Activated naive CD4-positive, alpha-beta T cell treated with anti-CD3 and anti-CD28 coated beads for 36 hours (primary cell): ENCODE measurements at regions not wholly inside any gene's neighbourhood (a gene's known extent, or its start where the extent isn't known, plus 50 kb on each side); places are given as distances from the start of the nearest gene placed in this dataset.

Source experiments
- CTCF ChIA-PET: fragments of 350-600 bp; sonication (Branson Sonifier 250); formaldehyde crosslinking; loops from one replicate; lab custom pipeline; 2021; ENCODE audit warnings: antibody characterized with exemption; lab: Charles Lee
- DNase-seq: peaks from one replicate; pipeline ENCODE4 v3.0.0-alpha.2; 2020
- H3K27ac Mint-ChIP-seq: one replicate; pipeline ENCODE4 v1.8.0; 2021; ENCODE audit warnings: mild to moderate bottlenecking, mixed read lengths
- H3K27me3 Mint-ChIP-seq: one replicate; pipeline ENCODE4 v1.8.0; 2021; ENCODE audit warnings: low read depth, mixed read lengths
- H3K36me3 Mint-ChIP-seq: one replicate; pipeline ENCODE4 v1.8.0; 2021; ENCODE audit warnings: low read depth, mixed read lengths
- H3K4me1 Mint-ChIP-seq: one replicate; pipeline ENCODE4 v1.8.0; 2021; ENCODE audit warnings: low read depth, mixed read lengths
- H3K4me3 Mint-ChIP-seq: one replicate; pipeline ENCODE4 v1.8.0; 2021; ENCODE audit warnings: mild to moderate bottlenecking, moderate library complexity, mixed read lengths
- H3K9me3 Mint-ChIP-seq: one replicate; pipeline ENCODE4 v1.8.0; 2021; ENCODE audit warnings: mixed read lengths
- intact Hi-C: fragments of 100-400 bp; cut with micrococcal nuclease; formaldehyde crosslinking; loops from one replicate; pipeline ENCODE4 v1.15.1; 2023

DNA sequence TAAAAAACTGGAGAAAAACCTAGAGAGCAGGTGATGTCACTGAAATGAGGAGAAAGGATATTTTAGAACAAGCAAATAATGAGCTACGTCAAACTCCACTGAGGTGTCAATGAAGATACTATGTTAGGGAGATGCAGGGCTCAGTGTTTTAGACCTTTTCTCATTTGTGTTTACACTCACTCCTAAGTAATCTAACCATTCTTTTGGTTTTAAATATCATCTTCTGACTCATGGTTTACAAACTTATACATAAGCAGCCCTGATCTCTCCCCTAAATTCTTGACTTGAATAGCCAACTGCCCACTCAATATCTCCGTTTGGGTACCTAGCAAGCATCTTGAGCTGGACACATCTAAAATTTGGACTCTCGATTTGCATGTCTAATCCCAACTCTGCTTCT, 272.4 kb downstream of the MEF2C start:
- no peak overlapping the region for H3K4me3 Mint-ChIP-seq
- peaks cover 7% of the 10 kb centered on the region for H3K27me3 Mint-ChIP-seq
- H3K27ac Mint-ChIP-seq = no peak overlapping the region
- CTCF ChIA-PET = no interaction called here
- H3K9me3 Mint-ChIP-seq = peaks cover 4% of the 10 kb centered on the region
- intact Hi-C loops = no loop called here
- no peaks in the 10 kb centered on the region for H3K4me1 Mint-ChIP-seq
- H3K36me3 Mint-ChIP-seq = no peaks in the 10 kb centered on the region
- no peak for DNase-seq

DNA sequence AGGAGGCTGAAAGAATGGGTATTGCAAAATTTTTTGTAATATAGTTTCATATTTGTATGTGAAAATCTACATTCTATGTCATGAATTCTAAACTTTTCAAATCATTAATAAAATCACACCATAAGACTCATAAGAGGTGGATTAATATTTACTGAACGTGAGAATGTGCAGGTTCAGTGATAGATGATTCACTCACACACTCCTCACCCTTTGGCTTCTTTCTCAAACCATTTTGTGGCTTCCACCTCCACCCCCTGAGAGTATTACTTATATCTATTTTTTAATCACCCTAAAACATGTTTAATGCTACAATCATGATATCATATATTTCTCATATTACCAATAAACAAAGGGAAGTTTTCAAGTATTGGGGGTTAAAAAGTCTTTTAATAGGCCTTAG, 275.5 kb downstream of the MEF2C start:
- CTCF ChIA-PET = no interaction called here
- intact Hi-C loops = no loop called here
- no peaks in the 10 kb centered on the region for H3K9me3 Mint-ChIP-seq

DNA sequence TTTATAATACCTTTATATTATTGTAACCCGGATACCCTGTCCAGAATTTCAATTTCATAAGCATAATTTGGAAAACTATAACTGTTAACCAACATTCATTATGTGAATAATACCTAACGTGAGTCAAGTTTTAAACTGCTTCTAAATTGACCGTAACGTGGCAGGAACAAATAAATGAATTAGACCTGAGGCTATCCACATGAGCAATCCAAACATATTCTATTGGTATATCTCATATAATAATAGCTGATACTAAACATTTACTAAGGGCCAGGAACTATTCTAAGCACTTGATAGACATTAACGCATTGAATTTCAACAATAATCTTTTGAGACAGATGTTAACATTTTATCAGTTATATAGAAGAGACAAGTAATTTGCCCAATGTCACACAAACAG, 276.4 kb downstream of the MEF2C start:
- H3K9me3 Mint-ChIP-seq = peaks cover 3% of the 10 kb centered on the region
- peaks cover 11% of the 10 kb centered on the region for H3K27me3 Mint-ChIP-seq
- no peak overlapping the region for H3K27ac Mint-ChIP-seq
- H3K4me3 Mint-ChIP-seq = no peak overlapping the region
- no peaks in the 10 kb centered on the region for H3K4me1 Mint-ChIP-seq
- no peaks in the 10 kb centered on the region for H3K36me3 Mint-ChIP-seq
- no peak for DNase-seq
- intact Hi-C loops = no loop called here
- CTCF ChIA-PET = no interaction called here

More for the DNA sequence above, 275.5 kb downstream of the MEF2C start:
- H3K27ac Mint-ChIP-seq = no peak overlapping the region
- no peaks in the 10 kb centered on the region for H3K36me3 Mint-ChIP-seq
- no peaks in the 10 kb centered on the region for H3K4me1 Mint-ChIP-seq
- no peak for DNase-seq
- H3K27me3 Mint-ChIP-seq = peaks cover 9% of the 10 kb centered on the region
- no peak overlapping the region for H3K4me3 Mint-ChIP-seq

DNA sequence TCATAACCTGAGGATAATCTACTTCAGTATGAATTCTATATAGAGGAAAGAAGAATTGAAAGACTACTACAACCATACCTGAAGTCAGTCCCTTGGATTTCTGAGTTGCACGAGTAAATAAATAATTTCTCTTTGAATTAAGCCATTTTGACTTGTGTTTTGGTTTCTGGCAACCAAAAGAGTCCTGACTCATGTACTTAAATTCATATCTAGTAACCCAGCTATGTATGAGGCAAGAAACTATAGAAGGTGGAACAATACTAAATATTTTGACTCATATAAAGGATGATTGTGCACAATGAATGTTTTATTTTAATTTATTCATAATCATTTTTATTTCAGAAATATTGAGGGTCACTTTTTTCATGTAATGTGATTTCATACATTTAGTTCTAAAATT, 276.8 kb downstream of the MEF2C start:
- H3K36me3 Mint-ChIP-seq = no peaks in the 10 kb centered on the region

GRCh38 chr5:88602584-88602983, 280.4 kb downstream of the MEF2C start:
- peak; percentile 23 for DNase-seq
- H3K9me3 Mint-ChIP-seq = peaks cover 3% of the 10 kb centered on the region
- H3K36me3 Mint-ChIP-seq = no peaks in the 10 kb centered on the region
- intact Hi-C loops = loop anchor here (5.0 kb wide), 1 partner anchor 460 kb away; no protein-coding TSS in a partner anchor
- CTCF ChIA-PET = interaction anchor here (0.7 to 1.0 kb wide), 2 partner anchors 207 to 821 kb away, joined by 4 read pairs; no protein-coding TSS in a partner anchor
- H3K27ac Mint-ChIP-seq = no peak overlapping the region
- H3K4me1 Mint-ChIP-seq = no peaks in the 10 kb centered on the region
- H3K4me3 Mint-ChIP-seq = no peak overlapping the region
- H3K27me3 Mint-ChIP-seq = peaks cover 10% of the 10 kb centered on the region

More for the DNA sequence above, 276.8 kb downstream of the MEF2C start:
- H3K4me1 Mint-ChIP-seq = no peaks in the 10 kb centered on the region
- no peak for DNase-seq
- peaks cover 3% of the 10 kb centered on the region for H3K9me3 Mint-ChIP-seq
- CTCF ChIA-PET = no interaction called here
- intact Hi-C loops = no loop called here
- no peak overlapping the region for H3K4me3 Mint-ChIP-seq
- no peak overlapping the region for H3K27ac Mint-ChIP-seq
- peaks cover 9% of the 10 kb centered on the region for H3K27me3 Mint-ChIP-seq

- H3K9me3 Mint-ChIP-seq = peaks cover 1% of the 10 kb centered on the region
- H3K4me3 Mint-ChIP-seq = no peak overlapping the region
- no peaks in the 10 kb centered on the region for H3K36me3 Mint-ChIP-seq
- intact Hi-C loops = no loop called here
- H3K4me1 Mint-ChIP-seq = no peaks in the 10 kb centered on the region
- H3K27ac Mint-ChIP-seq = no peak overlapping the region
- CTCF ChIA-PET = no interaction called here
- peaks cover 8% of the 10 kb centered on the region for H3K27me3 Mint-ChIP-seq
- DNase-seq = no peak
Observed at GRCh38 chr5:88594441-88594840, 288.5 kb downstream of the MEF2C start.

- CTCF ChIA-PET = no interaction called here
- Mint-ChIP-seq H3K9me3 (peaks cover 17% of the 10 kb centered on the region), H3K4me3 (no peak overlapping the region), H3K27ac (no peak overlapping the region), H3K36me3 (peaks cover 4% of the 10 kb centered on the region), H3K4me1 (no peaks in the 10 kb centered on the region), H3K27me3 (peaks cover 29% of the 10 kb centered on the region)
- DNase-seq = no peak
- intact Hi-C loops = no loop called here
Observed at GRCh38 chr5:88588609-88589008, 294.4 kb downstream of the MEF2C start.

DNA sequence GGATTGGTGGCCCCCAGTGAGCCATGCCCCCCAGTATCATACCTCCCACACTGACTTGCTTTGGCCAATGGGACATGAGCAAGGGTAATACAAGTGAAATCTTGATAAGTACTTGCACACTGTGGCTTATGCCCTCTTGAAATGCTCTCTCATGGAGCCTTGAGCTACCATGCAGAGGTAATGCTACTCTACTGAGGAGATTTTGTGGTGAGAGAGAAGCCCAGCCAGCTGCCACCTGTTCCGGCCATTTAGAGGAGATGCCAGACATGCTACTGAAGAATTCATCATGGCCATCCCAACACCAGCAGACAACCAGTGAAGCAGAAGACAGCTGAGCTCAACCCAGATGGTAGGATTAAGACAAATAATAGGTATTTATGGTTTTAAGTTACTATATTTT, 299.5 kb downstream of the MEF2C start:
- no peak overlapping the region for H3K4me3 Mint-ChIP-seq
- no peak overlapping the region for H3K27ac Mint-ChIP-seq
- H3K36me3 Mint-ChIP-seq = peaks cover 1% of the 10 kb centered on the region
- DNase-seq = no peak
- CTCF ChIA-PET = no interaction called here
- H3K9me3 Mint-ChIP-seq = peaks cover 8% of the 10 kb centered on the region
- H3K27me3 Mint-ChIP-seq = peaks cover 25% of the 10 kb centered on the region
- no peaks in the 10 kb centered on the region for H3K4me1 Mint-ChIP-seq
- intact Hi-C loops = no loop called here

DNA sequence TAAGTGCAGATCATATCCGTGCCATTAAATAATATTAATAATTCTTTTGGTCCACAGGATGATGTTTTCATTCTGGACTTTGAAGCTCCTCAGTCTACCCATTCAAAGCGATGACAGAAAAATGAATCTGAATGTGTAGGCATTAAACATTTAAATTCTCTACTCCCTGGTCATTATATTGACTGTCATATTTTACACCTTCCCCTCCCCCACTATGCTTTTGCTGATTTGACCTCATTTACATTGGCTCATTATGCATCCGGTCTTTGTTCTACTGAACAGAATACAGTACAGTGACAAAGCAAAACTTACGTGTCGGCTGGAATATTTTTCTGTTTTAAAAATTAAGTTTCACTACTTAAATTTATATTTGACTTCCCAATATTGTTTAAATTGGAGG, 289.7 kb upstream of the TMEM161B start:
- H3K36me3 Mint-ChIP-seq = no peaks in the 10 kb centered on the region
- peaks cover 4% of the 10 kb centered on the region for H3K4me1 Mint-ChIP-seq
- H3K27me3 Mint-ChIP-seq = peaks cover 20% of the 10 kb centered on the region
- CTCF ChIA-PET = no interaction called here
- intact Hi-C loops = no loop called here
- DNase-seq = no peak
- no peaks in the 10 kb centered on the region for H3K9me3 Mint-ChIP-seq
- no peak overlapping the region for H3K4me3 Mint-ChIP-seq
- H3K27ac Mint-ChIP-seq = no peak overlapping the region

- intact Hi-C loops = no loop called here
- H3K4me3 Mint-ChIP-seq = no peak overlapping the region
- H3K4me1 Mint-ChIP-seq = peaks cover 4% of the 10 kb centered on the region
- H3K9me3 Mint-ChIP-seq = no peaks in the 10 kb centered on the region
- no peaks in the 10 kb centered on the region for H3K36me3 Mint-ChIP-seq
- CTCF ChIA-PET = interaction anchor here (0.7 kb wide), 1 partner anchor 776 kb away, joined by 3 read pairs; no protein-coding TSS in a partner anchor
- H3K27ac Mint-ChIP-seq = no peak overlapping the region
- peaks cover 18% of the 10 kb centered on the region for H3K27me3 Mint-ChIP-seq
- DNase-seq = no peak
Observed at GRCh38 chr5:88557881-88558280, 289.2 kb upstream of the TMEM161B start.

GRCh38 chr5:88557131-88557530, 288.5 kb upstream of the TMEM161B start:
- intact Hi-C loops = no loop called here
- peaks cover 4% of the 10 kb centered on the region for H3K4me1 Mint-ChIP-seq
- H3K27ac Mint-ChIP-seq = no peak overlapping the region
- peaks cover 17% of the 10 kb centered on the region for H3K27me3 Mint-ChIP-seq
- H3K9me3 Mint-ChIP-seq = no peaks in the 10 kb centered on the region
- CTCF ChIA-PET = no interaction called here
- H3K4me3 Mint-ChIP-seq = no peak overlapping the region
- H3K36me3 Mint-ChIP-seq = no peaks in the 10 kb centered on the region
- no peak for DNase-seq

- Mint-ChIP-seq H3K27ac (no peak overlapping the region), H3K4me3 (no peak overlapping the region), H3K4me1 (peaks cover 4% of the 10 kb centered on the region), H3K9me3 (no peaks in the 10 kb centered on the region), H3K36me3 (no peaks in the 10 kb centered on the region), H3K27me3 (peaks cover 17% of the 10 kb centered on the region)
- intact Hi-C loops = no loop called here
- DNase-seq = no peak
- CTCF ChIA-PET = no interaction called here
Observed at GRCh38 chr5:88556406-88556805, 287.8 kb upstream of the TMEM161B start.

DNA sequence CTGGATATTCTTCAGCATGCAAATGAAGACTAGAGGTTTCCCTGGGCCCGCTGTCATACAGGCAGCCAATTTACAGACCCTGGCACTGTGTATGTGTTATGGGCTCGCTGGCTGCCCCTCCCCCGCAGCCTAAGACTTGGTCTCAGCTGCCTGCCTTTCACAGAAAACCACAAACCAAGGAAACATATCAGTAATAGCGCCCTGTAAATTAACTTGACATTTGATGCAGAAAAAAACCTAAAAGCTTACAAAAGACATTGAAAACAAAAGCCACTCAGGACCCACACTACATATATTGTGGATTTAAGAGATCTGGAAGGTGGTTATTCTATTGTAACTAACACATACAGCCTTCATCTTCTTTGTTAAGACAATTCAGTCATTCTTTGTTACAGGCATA, 287.0 kb upstream of the TMEM161B start:
- Mint-ChIP-seq H3K4me3 (no peak overlapping the region), H3K4me1 (peaks cover 4% of the 10 kb centered on the region), H3K9me3 (no peaks in the 10 kb centered on the region), H3K27me3 (peaks cover 16% of the 10 kb centered on the region), H3K36me3 (no peaks in the 10 kb centered on the region), H3K27ac (no peak overlapping the region)
- no peak for DNase-seq
- intact Hi-C loops = no loop called here
- CTCF ChIA-PET = no interaction called here
